Ascending aorta (tissue), 2 donors: ENCODE measurements at regions not wholly inside any gene's neighbourhood (a gene's known extent, or its start where the extent isn't known, plus 50 kb on each side); places are given as distances from the start of the nearest gene placed in this dataset.

Experiments used
- DNase-seq, 2 donors: peaks; one replicate each; pipeline ENCODE4 v3.0.0-alpha.2; 2019; ENCODE audit warnings: low spot score in 2 of 2
- H3K27ac ChIP-seq, 2 donors: fragments of 200-600 bp; sonication (generic); one replicate each; pipeline ENCODE4 v1.5.1; 2016 to 2017; ENCODE audit warnings: mild to moderate bottlenecking in 1 of 2
- H3K27me3 ChIP-seq: fragments of 200-600 bp; sonication (generic); one replicate; pipeline ENCODE4 v1.5.1; 2017
- H3K36me3 ChIP-seq, 2 donors: fragments of 200-600 bp; sonication (generic); one replicate each; pipeline ENCODE4 v1.5.1; 2016
- H3K4me1 ChIP-seq, 2 donors: fragments of 200-600 bp; sonication (generic); one replicate each; pipeline ENCODE4 v1.5.1; 2016 to 2017; ENCODE audit warnings: mild to moderate bottlenecking in 1 of 2
- H3K4me3 ChIP-seq, 2 donors: fragments of 200-600 bp; sonication (generic); one replicate each; pipeline ENCODE4 v1.5.1; 2016 to 2017; ENCODE audit warnings: mild to moderate bottlenecking in 1 of 2
- H3K9me3 ChIP-seq, 2 donors: fragments of 200-600 bp; sonication (generic); one replicate each; pipeline ENCODE4 v1.5.1; 2016
- CTCF ChIP-seq, 3 experiments: fragments of 200-600 bp in 2 of 3; fragments of 450-650 bp in 1 of 3; sonication (generic) in 2 of 3; IDR thresholded peaks; one replicate each; pipeline ENCODE4 v1.5.1; 2016 to 2019; ENCODE audit warnings: antibody characterized with exemption in 3 of 3, mild to moderate bottlenecking in 1 of 3, moderate library complexity in 1 of 3
- intact Hi-C: fragments of 100-400 bp; cut with DNase I; formaldehyde crosslinking; loops from one replicate; pipeline ENCODE4 v1.15.1; 2023

DNA sequence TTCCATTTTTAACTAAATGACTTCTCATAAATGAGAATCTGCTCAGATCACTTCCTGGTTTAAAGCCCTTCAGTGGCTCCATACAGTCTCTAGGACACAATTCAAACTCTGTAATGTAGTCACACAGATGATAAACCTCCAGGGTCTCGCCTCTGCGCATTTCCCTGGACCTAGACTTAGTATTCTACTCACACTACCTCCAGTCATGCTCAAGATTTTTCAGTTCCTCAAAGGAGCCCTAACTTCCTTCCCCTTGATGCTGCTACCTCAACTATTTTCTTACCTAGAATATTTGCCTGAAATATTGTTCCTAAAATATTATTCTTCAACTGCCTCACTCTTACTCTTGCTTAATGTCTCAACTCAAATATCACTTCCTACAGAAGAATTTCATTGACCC, 86.7 kb upstream of the TPP2 start:
- no peak for DNase-seq
- no peak overlapping the region for H3K4me3 ChIP-seq
- TF ChIP-seq CTCF (IDR thresholded peaks at IDR 0.05): no peak
- intact Hi-C loops: no loop called here
- no peak overlapping the region for H3K27ac ChIP-seq
- no peaks in the 10 kb centered on the region for H3K9me3 ChIP-seq
- H3K27me3 ChIP-seq: no peaks in the 10 kb centered on the region
- H3K36me3 ChIP-seq: no peaks in the 10 kb centered on the region
- H3K4me1 ChIP-seq: no peaks in the 10 kb centered on the region

DNA sequence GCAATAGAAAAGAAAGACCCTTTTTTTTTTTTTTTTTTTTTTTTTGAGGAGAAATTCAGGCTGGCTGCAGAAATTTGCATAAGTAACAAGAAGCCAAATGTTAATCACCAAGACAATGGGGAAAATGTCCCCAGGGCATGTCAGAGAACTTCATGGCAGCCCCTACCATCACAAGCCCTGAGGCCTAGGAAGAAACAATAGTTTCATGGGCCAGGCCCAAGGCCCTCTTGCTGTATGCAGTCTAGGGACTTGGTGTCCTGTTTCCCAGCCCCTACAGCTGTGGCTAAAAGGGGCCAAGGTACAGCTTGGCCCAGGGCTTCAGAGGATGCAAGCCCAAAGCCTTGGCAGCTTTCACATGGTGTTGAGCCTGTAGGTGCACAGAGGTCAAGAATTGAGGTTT, 88.4 kb upstream of the TPP2 start:
- Histone ChIP-seq H3K36me3 (no peaks in the 10 kb centered on the region), H3K9me3 (no peaks in the 10 kb centered on the region), H3K4me3 (no peak overlapping the region), H3K4me1 (no peaks in the 10 kb centered on the region), H3K27me3 (no peaks in the 10 kb centered on the region), H3K27ac (no peak overlapping the region)
- intact Hi-C loops: no loop called here
- TF ChIP-seq CTCF (IDR thresholded peaks at IDR 0.05): no peak
- DNase-seq: no peak

DNA sequence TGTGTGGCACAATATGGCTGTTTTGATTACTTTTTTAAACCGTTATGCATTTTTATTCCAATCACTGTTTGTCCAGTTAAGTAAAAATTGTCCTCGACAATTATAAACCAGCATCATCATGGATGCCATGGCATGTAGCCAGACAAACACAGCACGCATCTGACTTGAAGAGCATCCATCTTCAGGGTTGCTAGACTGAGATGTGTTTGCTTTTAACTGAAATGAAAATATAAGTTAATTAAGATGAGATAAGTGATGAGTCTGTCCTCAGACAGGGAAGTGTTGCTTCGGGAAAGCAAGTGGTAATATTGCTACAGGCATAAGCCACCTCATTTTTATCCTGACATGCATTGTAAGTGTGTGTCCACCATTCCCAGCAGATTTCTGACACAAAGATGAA, 92.8 kb upstream of the TPP2 start:
- Histone ChIP-seq H3K9me3 (no peaks in the 10 kb centered on the region), H3K27ac (no peak overlapping the region), H3K4me3 (no peak overlapping the region), H3K27me3 (no peaks in the 10 kb centered on the region), H3K4me1 (no peaks in the 10 kb centered on the region), H3K36me3 (no peaks in the 10 kb centered on the region)
- DNase-seq: no peak
- intact Hi-C loops: no loop called here
- TF ChIP-seq CTCF (IDR thresholded peaks at IDR 0.05): no peak

- no peaks in the 10 kb centered on the region for H3K9me3 ChIP-seq
- no peak for DNase-seq
- H3K27ac ChIP-seq: no peak overlapping the region
- H3K4me1 ChIP-seq: no peaks in the 10 kb centered on the region
- intact Hi-C loops: no loop called here
- no peaks in the 10 kb centered on the region for H3K27me3 ChIP-seq
- H3K4me3 ChIP-seq: no peak overlapping the region
- no peak for TF ChIP-seq CTCF (IDR thresholded peaks at IDR 0.05)
- H3K36me3 ChIP-seq: no peaks in the 10 kb centered on the region
Measured at GRCh38 chr13:102495663-102496062, 93.8 kb upstream of the FGF14 start.

- Histone ChIP-seq H3K27ac (no peak overlapping the region), H3K36me3 (no peaks in the 10 kb centered on the region), H3K27me3 (no peaks in the 10 kb centered on the region), H3K4me1 (no peaks in the 10 kb centered on the region), H3K4me3 (no peak overlapping the region), H3K9me3 (no peaks in the 10 kb centered on the region)
- intact Hi-C loops: no loop called here
- DNase-seq: no peak
- no peak for TF ChIP-seq CTCF (IDR thresholded peaks at IDR 0.05)
Measured at GRCh38 chr13:102487330-102487729, 85.5 kb upstream of the FGF14 start.

DNA sequence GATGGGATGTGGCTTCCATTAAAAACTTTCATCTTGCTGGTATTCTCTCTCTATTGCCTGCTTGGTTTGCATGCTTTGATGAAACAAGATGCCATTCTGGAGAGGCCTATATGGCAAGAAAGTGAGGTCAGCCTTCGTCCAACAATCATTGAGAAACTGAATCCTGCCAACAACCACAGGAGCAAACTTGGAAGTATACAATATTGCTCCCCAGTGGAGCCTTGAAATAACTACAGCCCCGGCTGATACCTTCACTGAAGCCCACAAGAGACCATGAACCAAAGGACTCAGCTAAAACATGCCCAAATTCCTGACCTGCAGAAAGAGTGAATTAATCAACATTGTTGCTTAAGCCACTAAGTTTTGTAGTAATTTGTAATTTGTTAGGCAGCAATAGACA, 82.5 kb upstream of the FGF14 start:
- no peak overlapping the region for H3K4me3 ChIP-seq
- no peak overlapping the region for H3K27ac ChIP-seq
- no peak for DNase-seq
- intact Hi-C loops: no loop called here
- no peak for TF ChIP-seq CTCF (IDR thresholded peaks at IDR 0.05)
- no peaks in the 10 kb centered on the region for H3K4me1 ChIP-seq
- H3K36me3 ChIP-seq: no peaks in the 10 kb centered on the region
- no peaks in the 10 kb centered on the region for H3K27me3 ChIP-seq
- no peaks in the 10 kb centered on the region for H3K9me3 ChIP-seq
